Esophagus squamous epithelium (tissue), 4 donors: ENCODE measurements at regions not wholly inside any gene's neighbourhood (a gene's known extent, or its start where the extent isn't known, plus 50 kb on each side); places are given as distances from the start of the nearest gene placed in this dataset.

ENCODE experiments used
- CTCF ChIP-seq, 6 experiments: fragments of 450-650 bp in 4 of 6; fragments of 200-600 bp in 2 of 6; sonication (generic) in 2 of 6; IDR thresholded peaks; one replicate each; pipeline ENCODE4 v1.5.1; 2016 to 2019; ENCODE audit warnings: antibody characterized with exemption in 6 of 6, mild to moderate bottlenecking in 4 of 6, moderate library complexity in 4 of 6
- POLR2A ChIP-seq, 4 donors: fragments of 450-650 bp; IDR thresholded peaks; one replicate each; pipeline ENCODE4 v1.6.1; 2017; ENCODE audit warnings: antibody characterized with exemption in 4 of 4, mild to moderate bottlenecking in 4 of 4, moderate library complexity in 3 of 4

DNA sequence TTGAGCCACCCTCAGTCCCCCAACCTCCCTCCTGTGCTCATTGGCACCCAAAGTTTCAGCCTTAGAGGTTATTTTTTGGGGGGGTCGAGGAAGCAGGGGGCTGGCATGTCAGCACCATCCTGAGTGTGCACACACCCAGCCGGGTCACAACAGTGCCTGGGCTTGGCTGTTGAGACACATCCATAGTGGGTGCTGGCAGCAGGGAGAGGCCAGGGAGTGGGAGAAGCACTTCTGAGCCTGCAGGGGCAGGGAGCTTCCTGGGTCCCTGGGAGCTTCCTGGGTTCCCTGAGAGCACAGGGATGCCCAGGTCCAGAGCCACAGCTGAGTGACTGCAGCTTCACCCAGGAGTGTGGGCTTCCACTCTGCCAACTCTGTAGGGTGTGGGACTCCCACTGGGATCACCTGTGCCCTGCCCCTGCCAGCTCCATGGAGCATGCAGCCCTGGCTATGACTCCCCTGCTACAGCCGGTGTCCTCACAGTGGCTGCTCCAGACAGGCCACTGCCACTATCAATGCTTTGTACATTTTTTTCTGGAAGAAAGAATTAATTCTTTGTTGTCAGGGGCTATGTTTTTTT is 240.4 kb downstream of the PTGER3 start:
- TF ChIP-seq CTCF (IDR thresholded peaks at IDR 0.05) (no peak), POLR2A (IDR thresholded peaks at IDR 0.05) (no peak)
